K562 (cell line): ENCODE measurements at regions not wholly inside any gene's neighbourhood (a gene's known extent, or its start where the extent isn't known, plus 50 kb on each side); places are given as distances from the start of the nearest gene placed in this dataset.
"Not testable (repeated sequence)": the region's sequence is repeated elsewhere in the genome, so short reads cannot be mapped to it uniquely, and the experiment has no call there.

ENCODE experiments used
- ATAC-seq: fragments of 200-7000 bp; cut with Tn5 transposase; 3 replicates; pipeline ENCODE4 v1.9.1; 2020; ENCODE audit warnings: moderate library complexity
- BruUV-seq: library from RNA; stranded (reverse); fragments of 400-500 nt; replicated peaks from 2 replicates; lab custom pipeline; 2021; lab: Mats Ljungman, UMichigan
- CTCF ChIA-PET: fragments of 300-600 bp; formaldehyde crosslinking; extraction: SDS; loops from one replicate; lab custom pipeline; 2021; ENCODE audit warnings: low intra/inter-chr PET ratio; lab: Yijun Ruan, JAX
- POLR2A ChIA-PET: fragments of 300-600, 350-650 bp; sonication (Branson Sonifier 250); formaldehyde crosslinking; extraction: SDS; loops from one replicate; lab custom pipeline; 2021; ENCODE audit warnings: antibody characterized with exemption, inconsistent platforms; lab: Yijun Ruan, JAX
- DNase-seq, 4 experiments: peaks; one replicate each; pipeline versions ENCODE4 v3.0.0 to v3.0.0-alpha.2; 2011 to 2018; ENCODE audit warnings: low spot score in 3 of 4, mixed read lengths in 3 of 4; ENCODE audit errors: extremely low read depth in 1 of 4
- FAIRE-seq: peaks from 2 replicates; lab custom pipeline; 2011; peaks lifted over from hg19 to GRCh38; lab: Jason Lieb, UNC
- H2AFZ ChIP-seq: 2 replicates; pipeline ENCODE4 v1.6.0; 2011; ENCODE audit warnings: low read depth, low read length, control low read depth, inconsistent platforms
- H3K27ac ChIP-seq: fragments of 200-600 bp; 3 replicates; pipeline ENCODE4 v1.8.0; 2011; ENCODE audit warnings: low read depth, mild to moderate bottlenecking, control low read depth, inconsistent platforms, low read length, moderate library complexity, mixed read lengths; ENCODE audit errors: extremely low read depth
- H3K27me3 ChIP-seq, 2 experiments: fragments of 300-600 bp in 1 of 2; 2 replicates in 1 of 2; 3 replicates in 1 of 2; pipeline versions ENCODE4 v1.6.0 to v1.8.0; 2011; ENCODE audit warnings: inconsistent platforms in 2 of 2, low read length in 2 of 2, mild to moderate bottlenecking in 1 of 2, mixed read lengths in 1 of 2, moderate library complexity in 1 of 2; ENCODE audit not compliant: control insufficient read depth in 2 of 2, insufficient read depth in 2 of 2
- H3K36me3 ChIP-seq: fragments of 300-600 bp; 3 replicates; pipeline ENCODE4 v1.8.0; 2011; ENCODE audit warnings: mild to moderate bottlenecking, low read length, inconsistent platforms; ENCODE audit not compliant: control insufficient read depth, insufficient read depth
- H3K4me1 ChIP-seq, 2 experiments: fragments of 200-600 bp in 1 of 2; replicated peaks in 1 of 2; 2 replicates in 1 of 2; 3 replicates in 1 of 2; pipeline versions ENCODE4 v1.5.1 to v1.8.0; 2011; ENCODE audit warnings: inconsistent platforms in 2 of 2, low read length in 2 of 2, mild to moderate bottlenecking in 1 of 2, mixed read lengths in 1 of 2, moderate library complexity in 1 of 2; ENCODE audit not compliant: control insufficient read depth in 2 of 2, insufficient read depth in 2 of 2
- H3K4me2 ChIP-seq: 2 replicates; pipeline ENCODE4 v1.6.1; 2011; ENCODE audit warnings: low read length, control low read depth, inconsistent platforms, mixed read lengths; ENCODE audit not compliant: insufficient read depth
- H3K4me3 ChIP-seq: fragments of 200-600 bp; sonication (generic), shearing (Covaris generic); 2 replicates; pipeline ENCODE4 v1.5.1; 2016; ENCODE audit warnings: control low read depth, inconsistent platforms
- H3K79me2 ChIP-seq: fragments of 200-600 bp; 3 replicates; pipeline ENCODE4 v1.8.0; 2011; ENCODE audit warnings: low read length, inconsistent platforms; ENCODE audit not compliant: control insufficient read depth, insufficient read depth
- H3K9ac ChIP-seq, 2 experiments: 2 replicates each; pipeline versions ENCODE4 v1.6.0 to v1.6.1; 2011; ENCODE audit warnings: low read depth in 2 of 2, low read length in 2 of 2, control low read depth in 1 of 2, inconsistent platforms in 1 of 2, mild to moderate bottlenecking in 1 of 2, mixed read lengths in 1 of 2; ENCODE audit not compliant: insufficient read depth in 1 of 2
- H3K9me1 ChIP-seq: one replicate; pipeline ENCODE4 v1.6.0; 2011; ENCODE audit warnings: inconsistent platforms, mild to moderate bottlenecking, low read length, moderate library complexity; ENCODE audit not compliant: control insufficient read depth, insufficient read depth
- H3K9me3 ChIP-seq: replicated peaks from 2 replicates; pipeline ENCODE4 v1.5.1; 2011; ENCODE audit warnings: low read depth, low read length, inconsistent platforms; ENCODE audit not compliant: control insufficient read depth, insufficient read depth
- H4K20me1 ChIP-seq: replicated peaks from 2 replicates; pipeline ENCODE4 v1.6.1; 2011; ENCODE audit warnings: low read length, inconsistent platforms, mixed read lengths; ENCODE audit not compliant: control insufficient read depth, insufficient read depth
- ARID1B ChIP-seq: fragments of 450-650 bp; IDR thresholded peaks from 2 replicates; pipeline ENCODE4 v1.6.1; 2016; ENCODE audit warnings: antibody characterized with exemption, mild to moderate bottlenecking, inconsistent platforms
- ATF3 ChIP-seq, 2 experiments: fragments of 450-650 bp in 1 of 2; sonication (generic) in 1 of 2; formaldehyde crosslinking in 1 of 2; IDR thresholded peaks in 1 of 2; conservative IDR thresholded peaks in 1 of 2; 2 replicates each; pipeline versions ENCODE4 v1.6.1 to v1.8.1; 2016 to 2023; ENCODE audit warnings: mild to moderate bottlenecking in 2 of 2, moderate library complexity in 2 of 2, inconsistent platforms in 1 of 2, missing genetic modification reagents in 1 of 2
- CBFA2T2 ChIP-seq: fragments of 450-650 bp; conservative IDR thresholded peaks from 2 replicates; pipeline ENCODE4 v1.6.1; 2017; ENCODE audit warnings: mild to moderate bottlenecking
- JUND ChIP-seq, 2 experiments: IDR thresholded peaks; 2 replicates in 1 of 2; 3 replicates in 1 of 2; pipeline ENCODE4 v1.6.1; 2011; ENCODE audit warnings: borderline replicate concordance in 2 of 2, low read depth in 2 of 2, low read length in 2 of 2, improper control_type of control experiment in 1 of 2, missing biosample characterization in 1 of 2, missing genetic modification characterization in 1 of 2, missing genetic modification reagents in 1 of 2
- WGBS: fragments of 100-300 bp; shearing (Covaris generic); methylation state at CpG from one replicate; pipeline ENCODE4 v1.1.6; 2016; ENCODE audit warnings: low coverage, mixed read lengths; ENCODE audit not compliant: insufficient coverage; ENCODE audit errors: missing lambda C conversion rate; 5-methylcytosine and 5-hydroxymethylcytosine counted together
- in situ Hi-C: fragments of 300-500 bp; cut with MboI; formaldehyde crosslinking; loops from 4 replicates; pipeline ENCODE4 v1.15.0; 2018; ENCODE audit warnings: inconsistent platforms, mixed read lengths
- intact Hi-C: fragments of 100-400 bp; cut with micrococcal nuclease; formaldehyde crosslinking; loops from 2 replicates; pipeline ENCODE4 v1.14.2; 2022

GRCh38 chr3:15993660-15994059, 180.8 kb upstream of the GALNT15 start:
- H3K4me1 ChIP-seq; in situ Hi-C loops; FAIRE-seq; BruUV-seq; H4K20me1 ChIP-seq; DNase-seq; H3K79me2 ChIP-seq; H3K4me3 ChIP-seq; intact Hi-C loops; POLR2A ChIA-PET; H3K4me2 ChIP-seq; CTCF ChIA-PET; H3K9me1 ChIP-seq; H3K27ac ChIP-seq; ATAC-seq; H3K36me3 ChIP-seq; H3K9ac ChIP-seq; H2AFZ ChIP-seq; H3K9me3 ChIP-seq; TF ChIP-seq ATF3 (CRISPR knock-in tag; conservative IDR thresholded peaks at IDR 0.05); JUND (IDR thresholded peaks at IDR 0.05; ENCODE audit: borderline replicate concordance, low read depth, low read length): not testable (repeated sequence)
- H3K27me3 ChIP-seq = peaks cover 0 to 10% of the 10 kb centered on the region in 2 experiments; a peak in 2 of 5 replicates
- TF ChIP-seq ATF3 (IDR thresholded peaks at IDR 0.05) (peak; percentile 32; the same call in 1 of the 2 replicates), CBFA2T2 (0 out of 2 replicates have a peak, but pooled peaks have one; percentile 5), ARID1B (0 out of 2 replicates have a peak, but pooled peaks have one; percentile 20), JUND (tag; IDR thresholded peaks at IDR 0.05; ENCODE audit: borderline replicate concordance, low read depth, low read length) (peak; percentile 57; the same call in 1 of the 3 replicates)
- 4% methylated on average over 7 of the region's 7 CpGs for WGBS

- H3K4me3 ChIP-seq, POLR2A ChIA-PET, H3K27ac ChIP-seq, intact Hi-C loops, H3K9ac ChIP-seq, H3K79me2 ChIP-seq, H3K4me2 ChIP-seq, H3K4me1 ChIP-seq, H3K9me3 ChIP-seq, H4K20me1 ChIP-seq, H3K36me3 ChIP-seq, H3K9me1 ChIP-seq, H2AFZ ChIP-seq, BruUV-seq, ATAC-seq, DNase-seq, CTCF ChIA-PET, FAIRE-seq, in situ Hi-C loops: not testable (repeated sequence)
- peaks cover 0 to 10% of the 10 kb centered on the region in 2 experiments; a peak in 2 of 5 replicates for H3K27me3 ChIP-seq
- 0% methylated on average over 8 of the region's 17 CpGs for WGBS
These were observed 178.0 kb upstream of the GALNT15 start for GRCh38 chr3:15996496-15996895.
